ENCODE measurements at regions not wholly inside any gene's neighbourhood (a gene's known extent, or its start where the extent isn't known, plus 50 kb on each side); places are given as distances from the start of the nearest gene placed in this dataset.

- TF ChIP-seq, protein P1, sequence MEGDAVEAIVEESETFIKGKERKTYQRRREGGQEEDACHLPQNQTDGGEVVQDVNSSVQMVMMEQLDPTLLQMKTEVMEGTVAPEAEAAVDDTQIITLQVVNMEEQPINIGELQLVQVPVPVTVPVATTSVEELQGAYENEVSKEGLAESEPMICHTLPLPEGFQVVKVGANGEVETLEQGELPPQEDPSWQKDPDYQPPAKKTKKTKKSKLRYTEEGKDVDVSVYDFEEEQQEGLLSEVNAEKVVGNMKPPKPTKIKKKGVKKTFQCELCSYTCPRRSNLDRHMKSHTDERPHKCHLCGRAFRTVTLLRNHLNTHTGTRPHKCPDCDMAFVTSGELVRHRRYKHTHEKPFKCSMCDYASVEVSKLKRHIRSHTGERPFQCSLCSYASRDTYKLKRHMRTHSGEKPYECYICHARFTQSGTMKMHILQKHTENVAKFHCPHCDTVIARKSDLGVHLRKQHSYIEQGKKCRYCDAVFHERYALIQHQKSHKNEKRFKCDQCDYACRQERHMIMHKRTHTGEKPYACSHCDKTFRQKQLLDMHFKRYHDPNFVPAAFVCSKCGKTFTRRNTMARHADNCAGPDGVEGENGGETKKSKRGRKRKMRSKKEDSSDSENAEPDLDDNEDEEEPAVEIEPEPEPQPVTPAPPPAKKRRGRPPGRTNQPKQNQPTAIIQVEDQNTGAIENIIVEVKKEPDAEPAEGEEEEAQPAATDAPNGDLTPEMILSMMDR (IDR thresholded peaks at IDR 0.05), result no peak
- TF ChIP-seq POLR2A (IDR thresholded peaks at IDR 0.05), result no peak
- no peak for TF ChIP-seq POLR2AphosphoS5 (IDR thresholded peaks at IDR 0.05)
- TF ChIP-seq EP300 (IDR thresholded peaks at IDR 0.05), result no peak
Measured at GRCh38 chr4:134546279-134546678, 344.7 kb upstream of the PABPC4L start.

All from gastroesophageal sphincter (tissue), 3 donors.